GM12878 (cell line): ENCODE measurements at regions not wholly inside any gene's neighbourhood (a gene's known extent, or its start where the extent isn't known, plus 50 kb on each side); places are given as distances from the start of the nearest gene placed in this dataset.

ENCODE experiments used
- ATAC-seq: fragments of 200-7000 bp; cut with Tn5 transposase; 3 replicates; pipeline ENCODE4 v1.9.1; 2020; ENCODE audit warnings: mild to moderate bottlenecking, moderate library complexity
- BruUV-seq: library from RNA; stranded (reverse); fragments of 400-500 nt; replicated peaks from 2 replicates; lab custom pipeline; 2021; lab: Mats Ljungman, UMichigan
- CTCF ChIA-PET: fragments of 300-600 bp; sonication (Branson Sonifier 250); formaldehyde crosslinking; extraction: SDS; loops from one replicate; lab custom pipeline; 2021; ENCODE audit warnings: inconsistent platforms; lab: Yijun Ruan, JAX
- POLR2A ChIA-PET: fragments of 350-600 bp; formaldehyde crosslinking; extraction: SDS; loops from one replicate; lab custom pipeline; 2021; ENCODE audit warnings: inconsistent platforms; lab: Charles Lee
- RAD21 ChIA-PET: fragments of 300-600 bp; sonication (Branson Sonifier 250); formaldehyde crosslinking; loops from one replicate; lab custom pipeline; 2023; ENCODE audit warnings: antibody characterized with exemption; ENCODE audit not compliant: unreplicated experiment; lab: Charles Lee
- SMC1A ChIA-PET: fragments of 300-600 bp; sonication (Branson Sonifier 250); formaldehyde crosslinking; loops from one replicate; lab custom pipeline; 2023; ENCODE audit not compliant: unreplicated experiment, uncharacterized antibody; lab: Charles Lee
- DNase-seq: peaks from one replicate; pipeline ENCODE4 v3.0.0-alpha.2; 2011; ENCODE audit warnings: low read depth, low spot score
- FAIRE-seq: peaks from 3 replicates; lab custom pipeline; 2011; peaks lifted over from hg19 to GRCh38; lab: Jason Lieb, UNC
- H2AFZ ChIP-seq: 2 replicates; pipeline ENCODE4 v1.6.0; 2011; ENCODE audit warnings: low read depth, low read length, control low read depth; ENCODE audit not compliant: control insufficient read depth
- H3K27ac ChIP-seq: 2 replicates; pipeline ENCODE4 v1.5.1; 2011; ENCODE audit warnings: control low read depth; ENCODE audit not compliant: control insufficient read depth, insufficient read depth
- H3K27me3 ChIP-seq, 2 experiments: replicated peaks in 1 of 2; 2 replicates each; pipeline versions ENCODE4 v1.6.0 to v1.6.1; 2011; ENCODE audit warnings: low read length in 1 of 2; ENCODE audit not compliant: control insufficient read depth in 2 of 2, insufficient read depth in 2 of 2
- H3K36me3 ChIP-seq, 2 experiments: 2 replicates each; pipeline ENCODE4 v1.5.1; 2011; ENCODE audit warnings: low read length in 1 of 2; ENCODE audit not compliant: control insufficient read depth in 2 of 2, insufficient read depth in 2 of 2
- H3K4me1 ChIP-seq: 2 replicates; pipeline ENCODE4 v1.6.1; 2011; ENCODE audit warnings: mild to moderate bottlenecking, low read length, moderate library complexity, mixed read lengths; ENCODE audit not compliant: control insufficient read depth, insufficient read depth
- H3K4me2 ChIP-seq: 2 replicates; pipeline ENCODE4 v1.6.0; 2011; ENCODE audit warnings: control low read depth; ENCODE audit not compliant: control insufficient read depth, insufficient read depth
- H3K4me3 ChIP-seq: fragments of 200-600 bp; sonication (generic); 2 replicates; pipeline ENCODE4 v1.5.1; 2016
- H3K79me2 ChIP-seq: 2 replicates; pipeline ENCODE4 v1.6.0; 2011; ENCODE audit warnings: low read length; ENCODE audit not compliant: control insufficient read depth, insufficient read depth
- H3K9ac ChIP-seq: 2 replicates; pipeline ENCODE4 v1.8.0; 2011; ENCODE audit warnings: low read length, control low read depth, mixed read lengths; ENCODE audit not compliant: control insufficient read depth, insufficient read depth
- H3K9me3 ChIP-seq: replicated peaks from 3 replicates; pipeline ENCODE4 v1.5.1; 2011; ENCODE audit warnings: mild to moderate bottlenecking, low read length; ENCODE audit not compliant: control insufficient read depth, insufficient read depth
- H4K20me1 ChIP-seq: 2 replicates; pipeline ENCODE4 v1.6.0; 2011; ENCODE audit not compliant: control insufficient read depth, insufficient read depth
- CREB1 ChIP-seq: IDR thresholded peaks from 2 replicates; pipeline ENCODE4 v1.6.1; 2012; ENCODE audit warnings: low read depth, mild to moderate bottlenecking, inconsistent platforms
- CUX1 ChIP-seq: IDR thresholded peaks from 2 replicates; pipeline ENCODE4 v1.6.1; 2012; ENCODE audit warnings: improper control_type of control experiment, low read depth, low read length; ENCODE audit not compliant: insufficient replicate concordance
- GABPA ChIP-seq: IDR thresholded peaks from 2 replicates; pipeline ENCODE4 v1.6.1; 2014; ENCODE audit warnings: antibody characterized with exemption, low read depth, mild to moderate bottlenecking, inconsistent platforms
- HDGF ChIP-seq: fragments of 450-650 bp; IDR thresholded peaks from 2 replicates; pipeline ENCODE4 v1.6.1; 2016; ENCODE audit warnings: antibody characterized with exemption
- IKZF2 ChIP-seq, 2 experiments: fragments of 450-650 bp; IDR thresholded peaks; 2 replicates each; pipeline ENCODE4 v1.6.1; 2017; ENCODE audit warnings: mild to moderate bottlenecking in 2 of 2, moderate library complexity in 2 of 2
- MLLT1 ChIP-seq: fragments of 450-650 bp; IDR thresholded peaks from 2 replicates; pipeline ENCODE4 v1.6.1; 2016; ENCODE audit warnings: mild to moderate bottlenecking
- MTA3 ChIP-seq: IDR thresholded peaks from 2 replicates; pipeline ENCODE4 v1.6.1; 2012; ENCODE audit warnings: low read length, inconsistent platforms, borderline replicate concordance
- MYC ChIP-seq: IDR thresholded peaks from 2 replicates; pipeline ENCODE4 v1.6.1; 2011; ENCODE audit warnings: mild to moderate bottlenecking, low read length, moderate library complexity, inconsistent platforms; ENCODE audit not compliant: insufficient read depth, insufficient replicate concordance, insufficient read length, severe bottlenecking
- NFYA ChIP-seq: IDR thresholded peaks from 2 replicates; pipeline ENCODE4 v1.6.1; 2011; ENCODE audit warnings: low read depth, mild to moderate bottlenecking, low read length, improper control_type of control experiment, borderline replicate concordance
- POLR2AphosphoS5 ChIP-seq: IDR thresholded peaks from 2 replicates; pipeline ENCODE4 v1.6.1; 2011; ENCODE audit warnings: mild to moderate bottlenecking, low read length, inconsistent platforms
- RAD21 ChIP-seq: IDR thresholded peaks from 2 replicates; pipeline ENCODE4 v1.6.1; 2011; ENCODE audit warnings: mild to moderate bottlenecking, low read depth, low read length, moderate library complexity; ENCODE audit not compliant: insufficient read depth
- RELB ChIP-seq: fragments of 450-650 bp; IDR thresholded peaks from 2 replicates; pipeline ENCODE4 v1.6.1; 2017; ENCODE audit warnings: low read depth, mild to moderate bottlenecking, moderate library complexity
- SREBF1 ChIP-seq: IDR thresholded peaks from 2 replicates; pipeline ENCODE4 v1.6.1; 2012; ENCODE audit warnings: mild to moderate bottlenecking, low read length
- ZNF217 ChIP-seq: fragments of 450-650 bp; IDR thresholded peaks from 2 replicates; pipeline ENCODE4 v1.6.1; 2017; ENCODE audit warnings: antibody characterized with exemption, mild to moderate bottlenecking
- WGBS: methylation state at CpG from one replicate; pipeline ENCODE4 v1.1.6; 2016; ENCODE audit warnings: low lambda C conversion rate; ENCODE audit not compliant: insufficient replicate concordance, insufficient coverage; ENCODE audit errors: missing lambda C conversion rate; 5-methylcytosine and 5-hydroxymethylcytosine counted together
- in situ Hi-C: fragments of 300-500 bp; cut with MboI; formaldehyde crosslinking; loops from 9 replicates; pipeline ENCODE4 v1.14.3; 2018; ENCODE audit warnings: mixed read lengths
- intact Hi-C: fragments of 100-400 bp; cut with micrococcal nuclease; formaldehyde crosslinking; loops from one replicate; pipeline ENCODE4 v1.14.2; 2022; ENCODE audit not compliant: unreplicated experiment

GRCh38 chr4:188854436-188854835 lies 715.2 kb downstream of the TRIML1 start:
- FAIRE-seq: no peak
- CTCF ChIA-PET: no interaction called here
- no peak for TF ChIP-seq POLR2AphosphoS5
- no peak for TF ChIP-seq IKZF2 (IDR thresholded peaks at IDR 0.05)
- no peak for TF ChIP-seq RAD21
- TF ChIP-seq CUX1: no peak
- no peak for TF ChIP-seq MTA3
- no peak for TF ChIP-seq CREB1
- no peak for TF ChIP-seq GABPA
- no peak for TF ChIP-seq ZNF217
- TF ChIP-seq RELB: no peak
- TF ChIP-seq HDGF: no peak
- no peak for TF ChIP-seq MYC
- TF ChIP-seq NFYA: no peak
- TF ChIP-seq MLLT1: no peak
- TF ChIP-seq SREBF1: no peak

More at GRCh38 chr4:188854436-188854835, 715.2 kb downstream of the TRIML1 start:
- intact Hi-C loops (no loop called here), in situ Hi-C loops (no loop called here)
- H3K9ac ChIP-seq: no peak overlapping the region
- 0% methylated on average over 1 of the region's 1 CpG for WGBS
- no peaks in the 10 kb centered on the region for H3K9me3 ChIP-seq
- no peak overlapping the region for H3K27ac ChIP-seq
- no peak overlapping the region for H2AFZ ChIP-seq
- DNase-seq (no peak), ATAC-seq (no peak)
- ChIA-PET SMC1A (no interaction called here), POLR2A (no interaction called here), RAD21 (no interaction called here)
- H3K27me3 ChIP-seq: no peaks in the 10 kb centered on the region
- no peaks in the 10 kb centered on the region for H3K36me3 ChIP-seq
- no TSS peak for BruUV-seq
- H3K79me2 ChIP-seq: no peaks in the 10 kb centered on the region
- no peaks in the 10 kb centered on the region for H3K4me1 ChIP-seq
- no peak overlapping the region for H3K4me2 ChIP-seq
- H3K4me3 ChIP-seq: no peak overlapping the region
- no peaks in the 10 kb centered on the region for H4K20me1 ChIP-seq
